K562 (cell line): ENCODE measurements at regions not wholly inside any gene's neighbourhood (a gene's known extent, or its start where the extent isn't known, plus 50 kb on each side); places are given as distances from the start of the nearest gene placed in this dataset.

ENCODE experiments used
- ATAC-seq: fragments of 200-7000 bp; cut with Tn5 transposase; 3 replicates; pipeline ENCODE4 v1.9.1; 2020; ENCODE audit warnings: moderate library complexity
- BruUV-seq: library from RNA; stranded (reverse); fragments of 400-500 nt; replicated peaks from 2 replicates; lab custom pipeline; 2021; lab: Mats Ljungman, UMichigan
- CTCF ChIA-PET: fragments of 300-600 bp; formaldehyde crosslinking; extraction: SDS; loops from one replicate; lab custom pipeline; 2021; ENCODE audit warnings: low intra/inter-chr PET ratio; lab: Yijun Ruan, JAX
- POLR2A ChIA-PET: fragments of 300-600, 350-650 bp; sonication (Branson Sonifier 250); formaldehyde crosslinking; extraction: SDS; loops from one replicate; lab custom pipeline; 2021; ENCODE audit warnings: antibody characterized with exemption, inconsistent platforms; lab: Yijun Ruan, JAX
- DNase-seq, 4 experiments: peaks; one replicate each; pipeline versions ENCODE4 v3.0.0 to v3.0.0-alpha.2; 2011 to 2018; ENCODE audit warnings: low spot score in 3 of 4, mixed read lengths in 3 of 4; ENCODE audit errors: extremely low read depth in 1 of 4
- FAIRE-seq: peaks from 2 replicates; lab custom pipeline; 2011; peaks lifted over from hg19 to GRCh38; lab: Jason Lieb, UNC
- H2AFZ ChIP-seq: 2 replicates; pipeline ENCODE4 v1.6.0; 2011; ENCODE audit warnings: low read depth, low read length, control low read depth, inconsistent platforms
- H3K27ac ChIP-seq: fragments of 200-600 bp; 3 replicates; pipeline ENCODE4 v1.8.0; 2011; ENCODE audit warnings: low read depth, mild to moderate bottlenecking, control low read depth, inconsistent platforms, low read length, moderate library complexity, mixed read lengths; ENCODE audit errors: extremely low read depth
- H3K27me3 ChIP-seq, 2 experiments: fragments of 300-600 bp in 1 of 2; 2 replicates in 1 of 2; 3 replicates in 1 of 2; pipeline versions ENCODE4 v1.6.0 to v1.8.0; 2011; ENCODE audit warnings: inconsistent platforms in 2 of 2, low read length in 2 of 2, mild to moderate bottlenecking in 1 of 2, mixed read lengths in 1 of 2, moderate library complexity in 1 of 2; ENCODE audit not compliant: control insufficient read depth in 2 of 2, insufficient read depth in 2 of 2
- H3K36me3 ChIP-seq: fragments of 300-600 bp; 3 replicates; pipeline ENCODE4 v1.8.0; 2011; ENCODE audit warnings: mild to moderate bottlenecking, low read length, inconsistent platforms; ENCODE audit not compliant: control insufficient read depth, insufficient read depth
- H3K4me1 ChIP-seq, 2 experiments: fragments of 200-600 bp in 1 of 2; replicated peaks in 1 of 2; 2 replicates in 1 of 2; 3 replicates in 1 of 2; pipeline versions ENCODE4 v1.5.1 to v1.8.0; 2011; ENCODE audit warnings: inconsistent platforms in 2 of 2, low read length in 2 of 2, mild to moderate bottlenecking in 1 of 2, mixed read lengths in 1 of 2, moderate library complexity in 1 of 2; ENCODE audit not compliant: control insufficient read depth in 2 of 2, insufficient read depth in 2 of 2
- H3K4me2 ChIP-seq: 2 replicates; pipeline ENCODE4 v1.6.1; 2011; ENCODE audit warnings: low read length, control low read depth, inconsistent platforms, mixed read lengths; ENCODE audit not compliant: insufficient read depth
- H3K4me3 ChIP-seq: fragments of 200-600 bp; sonication (generic), shearing (Covaris generic); 2 replicates; pipeline ENCODE4 v1.5.1; 2016; ENCODE audit warnings: control low read depth, inconsistent platforms
- H3K79me2 ChIP-seq: fragments of 200-600 bp; 3 replicates; pipeline ENCODE4 v1.8.0; 2011; ENCODE audit warnings: low read length, inconsistent platforms; ENCODE audit not compliant: control insufficient read depth, insufficient read depth
- H3K9ac ChIP-seq, 2 experiments: 2 replicates each; pipeline versions ENCODE4 v1.6.0 to v1.6.1; 2011; ENCODE audit warnings: low read depth in 2 of 2, low read length in 2 of 2, control low read depth in 1 of 2, inconsistent platforms in 1 of 2, mild to moderate bottlenecking in 1 of 2, mixed read lengths in 1 of 2; ENCODE audit not compliant: insufficient read depth in 1 of 2
- H3K9me1 ChIP-seq: one replicate; pipeline ENCODE4 v1.6.0; 2011; ENCODE audit warnings: inconsistent platforms, mild to moderate bottlenecking, low read length, moderate library complexity; ENCODE audit not compliant: control insufficient read depth, insufficient read depth
- H3K9me3 ChIP-seq: replicated peaks from 2 replicates; pipeline ENCODE4 v1.5.1; 2011; ENCODE audit warnings: low read depth, low read length, inconsistent platforms; ENCODE audit not compliant: control insufficient read depth, insufficient read depth
- H4K20me1 ChIP-seq: replicated peaks from 2 replicates; pipeline ENCODE4 v1.6.1; 2011; ENCODE audit warnings: low read length, inconsistent platforms, mixed read lengths; ENCODE audit not compliant: control insufficient read depth, insufficient read depth
- CSDE1 ChIP-seq, 2 experiments: fragments of 450-650 bp; IDR thresholded peaks; 2 replicates each; pipeline ENCODE4 v1.6.1; 2016; ENCODE audit warnings: mild to moderate bottlenecking in 1 of 2
- GTF2A2 ChIP-seq: IDR thresholded peaks from 2 replicates; pipeline ENCODE4 v1.6.1; 2016; ENCODE audit warnings: mild to moderate bottlenecking, missing genetic modification characterization, missing compliant biosample characterization
- MEIS2 ChIP-seq: fragments of 450-650 bp; IDR thresholded peaks from 2 replicates; pipeline ENCODE4 v1.6.1; 2014; ENCODE audit warnings: mild to moderate bottlenecking; ENCODE audit not compliant: partially characterized antibody
- ZBTB7A ChIP-seq: IDR thresholded peaks from 2 replicates; pipeline ENCODE4 v1.6.1; 2011; ENCODE audit warnings: low read depth, mild to moderate bottlenecking, low read length, moderate library complexity, borderline replicate concordance; ENCODE audit not compliant: control insufficient read depth
- ZFP1 ChIP-seq: fragments of 450-650 bp; formaldehyde crosslinking; IDR thresholded peaks from 2 replicates; pipeline ENCODE4 v1.4.0; 2020; ENCODE audit warnings: mild to moderate bottlenecking, mixed read lengths
- ZNF354B ChIP-seq: fragments of 250-450 bp; sonication (Bioruptor Pico); IDR thresholded peaks from 2 replicates; pipeline ENCODE4 v1.4.0; 2020
- WGBS: fragments of 100-300 bp; shearing (Covaris generic); methylation state at CpG from one replicate; pipeline ENCODE4 v1.1.6; 2016; ENCODE audit warnings: low coverage, mixed read lengths; ENCODE audit not compliant: insufficient coverage; ENCODE audit errors: missing lambda C conversion rate; 5-methylcytosine and 5-hydroxymethylcytosine counted together
- in situ Hi-C: fragments of 300-500 bp; cut with MboI; formaldehyde crosslinking; loops from 4 replicates; pipeline ENCODE4 v1.15.0; 2018; ENCODE audit warnings: inconsistent platforms, mixed read lengths
- intact Hi-C: fragments of 100-400 bp; cut with micrococcal nuclease; formaldehyde crosslinking; loops from 2 replicates; pipeline ENCODE4 v1.14.2; 2022
- TF ChIP-seq, protein P1 (sequence below): fragments of 200-600 bp; sonication (generic); IDR thresholded peaks from one replicate; pipeline ENCODE4 v1.6.1; 2012; ENCODE audit warnings: mild to moderate bottlenecking, low read depth, low read length, inconsistent platforms
- TF ChIP-seq, protein P2 (sequence below), 2 experiments: IDR thresholded peaks in 1 of 2; conservative IDR thresholded peaks in 1 of 2; 2 replicates each; pipeline ENCODE4 v1.6.1; 2016; ENCODE audit warnings: low read depth in 2 of 2, mild to moderate bottlenecking in 1 of 2, missing compliant biosample characterization in 1 of 2, missing genetic modification characterization in 1 of 2, moderate library complexity in 1 of 2

DNA sequence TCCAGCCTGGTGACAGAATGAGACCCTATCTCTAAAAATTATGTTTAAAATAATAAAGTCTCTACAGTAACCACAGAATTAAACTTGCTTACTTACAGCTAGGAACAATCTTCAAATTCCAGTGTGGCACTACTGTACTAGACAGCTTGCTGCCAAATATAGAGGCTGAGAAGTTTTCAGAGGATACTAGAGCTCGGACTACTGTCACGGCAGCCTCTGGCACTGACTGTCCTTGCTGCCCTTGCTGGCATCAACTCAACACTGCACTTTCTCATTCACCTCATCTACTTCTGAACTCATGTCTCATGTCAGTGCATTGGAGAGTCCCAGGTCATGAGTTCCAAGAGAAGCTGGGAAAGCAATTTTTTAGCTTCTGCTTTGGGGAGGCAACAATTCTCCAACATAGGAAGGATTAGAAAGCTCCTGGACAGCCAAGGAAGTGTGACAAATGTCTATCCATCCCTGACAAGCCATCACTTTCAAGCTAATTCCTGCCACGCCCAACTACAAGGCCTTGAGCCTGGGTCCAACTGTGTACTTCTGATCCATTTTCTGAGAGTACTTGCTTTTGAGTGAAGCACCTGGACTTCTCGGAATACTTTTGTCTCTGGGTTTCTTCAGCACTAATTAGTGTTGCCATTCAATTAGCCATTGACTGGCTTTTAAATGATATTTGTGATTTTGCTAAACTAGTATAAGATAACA lies 98.6 kb upstream of the NR3C2 start:
- intact Hi-C loops, result no loop called here
- WGBS, result 5% methylated on average over 4 of the region's 4 CpGs
- BruUV-seq, result no TSS peak
- Histone ChIP-seq H3K79me2 (no peaks in the 10 kb centered on the region), H3K4me2 (no peak overlapping the region), H3K4me1 (no peaks in the 10 kb centered on the region), H3K27ac (no peak overlapping the region), H3K9me3 (no peaks in the 10 kb centered on the region), H4K20me1 (no peaks in the 10 kb centered on the region), H3K27me3 (no peaks in the 10 kb centered on the region), H3K4me3 (no peak overlapping the region), H3K36me3 (no peaks in the 10 kb centered on the region), H2AFZ (no peak overlapping the region), H3K9me1 (no peaks in the 10 kb centered on the region), H3K9ac (no peak overlapping the region)
- POLR2A ChIA-PET, result no interaction called here
- ATAC-seq (no peak), FAIRE-seq (no peak), DNase-seq (no peak)
- in situ Hi-C loops, result no loop called here
- CTCF ChIA-PET, result no interaction called here
- TF ChIP-seq ZBTB7A (no peak), CSDE1 (IDR thresholded peaks at IDR 0.05) (no peak), ZNF354B (CRISPR knock-in tag) (no peak), ZFP1 (no peak), MEIS2 (no peak), GTF2A2 (tag) (no peak)
- TF ChIP-seq, protein P1, sequence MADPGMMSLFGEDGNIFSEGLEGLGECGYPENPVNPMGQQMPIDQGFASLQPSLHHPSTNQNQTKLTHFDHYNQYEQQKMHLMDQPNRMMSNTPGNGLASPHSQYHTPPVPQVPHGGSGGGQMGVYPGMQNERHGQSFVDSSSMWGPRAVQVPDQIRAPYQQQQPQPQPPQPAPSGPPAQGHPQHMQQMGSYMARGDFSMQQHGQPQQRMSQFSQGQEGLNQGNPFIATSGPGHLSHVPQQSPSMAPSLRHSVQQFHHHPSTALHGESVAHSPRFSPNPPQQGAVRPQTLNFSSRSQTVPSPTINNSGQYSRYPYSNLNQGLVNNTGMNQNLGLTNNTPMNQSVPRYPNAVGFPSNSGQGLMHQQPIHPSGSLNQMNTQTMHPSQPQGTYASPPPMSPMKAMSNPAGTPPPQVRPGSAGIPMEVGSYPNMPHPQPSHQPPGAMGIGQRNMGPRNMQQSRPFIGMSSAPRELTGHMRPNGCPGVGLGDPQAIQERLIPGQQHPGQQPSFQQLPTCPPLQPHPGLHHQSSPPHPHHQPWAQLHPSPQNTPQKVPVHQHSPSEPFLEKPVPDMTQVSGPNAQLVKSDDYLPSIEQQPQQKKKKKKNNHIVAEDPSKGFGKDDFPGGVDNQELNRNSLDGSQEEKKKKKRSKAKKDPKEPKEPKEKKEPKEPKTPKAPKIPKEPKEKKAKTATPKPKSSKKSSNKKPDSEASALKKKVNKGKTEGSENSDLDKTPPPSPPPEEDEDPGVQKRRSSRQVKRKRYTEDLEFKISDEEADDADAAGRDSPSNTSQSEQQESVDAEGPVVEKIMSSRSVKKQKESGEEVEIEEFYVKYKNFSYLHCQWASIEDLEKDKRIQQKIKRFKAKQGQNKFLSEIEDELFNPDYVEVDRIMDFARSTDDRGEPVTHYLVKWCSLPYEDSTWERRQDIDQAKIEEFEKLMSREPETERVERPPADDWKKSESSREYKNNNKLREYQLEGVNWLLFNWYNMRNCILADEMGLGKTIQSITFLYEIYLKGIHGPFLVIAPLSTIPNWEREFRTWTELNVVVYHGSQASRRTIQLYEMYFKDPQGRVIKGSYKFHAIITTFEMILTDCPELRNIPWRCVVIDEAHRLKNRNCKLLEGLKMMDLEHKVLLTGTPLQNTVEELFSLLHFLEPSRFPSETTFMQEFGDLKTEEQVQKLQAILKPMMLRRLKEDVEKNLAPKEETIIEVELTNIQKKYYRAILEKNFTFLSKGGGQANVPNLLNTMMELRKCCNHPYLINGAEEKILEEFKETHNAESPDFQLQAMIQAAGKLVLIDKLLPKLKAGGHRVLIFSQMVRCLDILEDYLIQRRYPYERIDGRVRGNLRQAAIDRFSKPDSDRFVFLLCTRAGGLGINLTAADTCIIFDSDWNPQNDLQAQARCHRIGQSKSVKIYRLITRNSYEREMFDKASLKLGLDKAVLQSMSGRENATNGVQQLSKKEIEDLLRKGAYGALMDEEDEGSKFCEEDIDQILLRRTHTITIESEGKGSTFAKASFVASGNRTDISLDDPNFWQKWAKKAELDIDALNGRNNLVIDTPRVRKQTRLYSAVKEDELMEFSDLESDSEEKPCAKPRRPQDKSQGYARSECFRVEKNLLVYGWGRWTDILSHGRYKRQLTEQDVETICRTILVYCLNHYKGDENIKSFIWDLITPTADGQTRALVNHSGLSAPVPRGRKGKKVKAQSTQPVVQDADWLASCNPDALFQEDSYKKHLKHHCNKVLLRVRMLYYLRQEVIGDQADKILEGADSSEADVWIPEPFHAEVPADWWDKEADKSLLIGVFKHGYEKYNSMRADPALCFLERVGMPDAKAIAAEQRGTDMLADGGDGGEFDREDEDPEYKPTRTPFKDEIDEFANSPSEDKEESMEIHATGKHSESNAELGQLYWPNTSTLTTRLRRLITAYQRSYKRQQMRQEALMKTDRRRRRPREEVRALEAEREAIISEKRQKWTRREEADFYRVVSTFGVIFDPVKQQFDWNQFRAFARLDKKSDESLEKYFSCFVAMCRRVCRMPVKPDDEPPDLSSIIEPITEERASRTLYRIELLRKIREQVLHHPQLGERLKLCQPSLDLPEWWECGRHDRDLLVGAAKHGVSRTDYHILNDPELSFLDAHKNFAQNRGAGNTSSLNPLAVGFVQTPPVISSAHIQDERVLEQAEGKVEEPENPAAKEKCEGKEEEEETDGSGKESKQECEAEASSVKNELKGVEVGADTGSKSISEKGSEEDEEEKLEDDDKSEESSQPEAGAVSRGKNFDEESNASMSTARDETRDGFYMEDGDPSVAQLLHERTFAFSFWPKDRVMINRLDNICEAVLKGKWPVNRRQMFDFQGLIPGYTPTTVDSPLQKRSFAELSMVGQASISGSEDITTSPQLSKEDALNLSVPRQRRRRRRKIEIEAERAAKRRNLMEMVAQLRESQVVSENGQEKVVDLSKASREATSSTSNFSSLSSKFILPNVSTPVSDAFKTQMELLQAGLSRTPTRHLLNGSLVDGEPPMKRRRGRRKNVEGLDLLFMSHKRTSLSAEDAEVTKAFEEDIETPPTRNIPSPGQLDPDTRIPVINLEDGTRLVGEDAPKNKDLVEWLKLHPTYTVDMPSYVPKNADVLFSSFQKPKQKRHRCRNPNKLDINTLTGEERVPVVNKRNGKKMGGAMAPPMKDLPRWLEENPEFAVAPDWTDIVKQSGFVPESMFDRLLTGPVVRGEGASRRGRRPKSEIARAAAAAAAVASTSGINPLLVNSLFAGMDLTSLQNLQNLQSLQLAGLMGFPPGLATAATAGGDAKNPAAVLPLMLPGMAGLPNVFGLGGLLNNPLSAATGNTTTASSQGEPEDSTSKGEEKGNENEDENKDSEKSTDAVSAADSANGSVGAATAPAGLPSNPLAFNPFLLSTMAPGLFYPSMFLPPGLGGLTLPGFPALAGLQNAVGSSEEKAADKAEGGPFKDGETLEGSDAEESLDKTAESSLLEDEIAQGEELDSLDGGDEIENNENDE, result no peak
- TF ChIP-seq, protein P2, sequence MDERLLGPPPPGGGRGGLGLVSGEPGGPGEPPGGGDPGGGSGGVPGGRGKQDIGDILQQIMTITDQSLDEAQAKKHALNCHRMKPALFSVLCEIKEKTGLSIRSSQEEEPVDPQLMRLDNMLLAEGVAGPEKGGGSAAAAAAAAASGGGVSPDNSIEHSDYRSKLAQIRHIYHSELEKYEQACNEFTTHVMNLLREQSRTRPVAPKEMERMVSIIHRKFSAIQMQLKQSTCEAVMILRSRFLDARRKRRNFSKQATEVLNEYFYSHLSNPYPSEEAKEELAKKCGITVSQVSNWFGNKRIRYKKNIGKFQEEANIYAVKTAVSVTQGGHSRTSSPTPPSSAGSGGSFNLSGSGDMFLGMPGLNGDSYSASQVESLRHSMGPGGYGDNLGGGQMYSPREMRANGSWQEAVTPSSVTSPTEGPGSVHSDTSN (CRISPR knock-in tag; IDR thresholded peaks at IDR 0.05; ENCODE audit: low read depth), result no peak
- TF ChIP-seq, protein P2 (tag; conservative IDR thresholded peaks at IDR 0.05; ENCODE audit: low read depth), result no peak
